ENCODE measurements at regions not wholly inside any gene's neighbourhood (a gene's known extent, or its start where the extent isn't known, plus 50 kb on each side); places are given as distances from the start of the nearest gene placed in this dataset.

- no peak for DNase-seq (ENCODE audit: low read depth)
- H3K4me3 ChIP-seq (ENCODE audit: low read depth, low read length) = no peak overlapping the region
- TF ChIP-seq CTCF (IDR thresholded peaks at IDR 0.05; ENCODE audit: insufficient read depth, low read depth, low read length) = no peak
These were observed 692.3 kb upstream of the PIK3C3 start for GRCh38 chr18:41262688-41263087.

DNA sequence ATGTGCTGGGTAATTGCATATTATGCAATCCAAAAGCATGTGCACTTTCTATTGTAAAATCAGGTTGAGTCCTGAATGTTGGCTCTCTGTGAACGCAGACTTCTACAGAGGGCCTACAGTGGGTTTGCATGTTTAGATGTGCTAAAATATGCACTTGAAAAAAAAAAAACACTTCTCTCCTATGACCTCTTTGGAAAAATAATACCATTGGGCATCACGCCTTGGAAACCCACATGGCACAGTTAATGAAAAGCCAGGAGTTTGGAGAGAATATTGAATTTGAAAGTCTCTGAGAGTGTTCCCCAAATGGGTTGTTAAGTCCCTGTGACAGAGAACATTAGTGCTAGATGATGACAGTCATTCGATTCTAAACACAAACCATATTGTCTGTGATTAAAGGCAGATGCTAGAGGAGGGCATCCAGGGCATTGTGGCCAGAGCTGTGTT is 710.4 kb upstream of the PIK3C3 start:
- H3K4me3 ChIP-seq (ENCODE audit: low read depth, low read length) = no peak overlapping the region
- no peak for DNase-seq (ENCODE audit: low read depth)
- TF ChIP-seq CTCF (IDR thresholded peaks at IDR 0.05; ENCODE audit: insufficient read depth, low read depth, low read length) = no peak

GRCh38 chr18:41237317-41237716 is 717.7 kb upstream of the PIK3C3 start:
- TF ChIP-seq CTCF (IDR thresholded peaks at IDR 0.05; ENCODE audit: insufficient read depth, low read depth, low read length) = no peak
- no peak for DNase-seq (ENCODE audit: low read depth)
- no peak overlapping the region for H3K4me3 ChIP-seq (ENCODE audit: low read depth, low read length)

DNA sequence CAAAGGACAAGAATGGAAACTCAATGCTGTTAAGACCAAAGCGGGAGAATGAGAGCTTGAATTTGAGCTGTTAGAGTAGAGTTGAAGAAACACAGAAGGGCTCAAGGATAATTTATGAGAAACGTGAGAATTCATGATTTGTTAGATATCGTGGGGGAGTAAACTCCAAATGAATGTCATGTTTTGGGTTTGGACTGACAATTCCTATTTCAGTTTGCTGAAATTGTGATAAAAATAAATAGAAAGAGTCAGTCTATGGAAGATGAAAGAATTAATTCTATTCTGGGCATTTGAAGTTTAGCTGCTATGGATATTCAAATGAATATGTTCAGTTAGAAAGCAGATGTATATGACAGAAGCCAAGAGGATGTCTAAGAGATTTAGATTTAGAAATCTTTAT is 723.4 kb upstream of the PIK3C3 start:
- no peak for TF ChIP-seq CTCF (IDR thresholded peaks at IDR 0.05; ENCODE audit: insufficient read depth, low read depth, low read length)
- H3K4me3 ChIP-seq (ENCODE audit: low read depth, low read length) = no peak overlapping the region
- DNase-seq (ENCODE audit: low read depth) = no peak

DNA sequence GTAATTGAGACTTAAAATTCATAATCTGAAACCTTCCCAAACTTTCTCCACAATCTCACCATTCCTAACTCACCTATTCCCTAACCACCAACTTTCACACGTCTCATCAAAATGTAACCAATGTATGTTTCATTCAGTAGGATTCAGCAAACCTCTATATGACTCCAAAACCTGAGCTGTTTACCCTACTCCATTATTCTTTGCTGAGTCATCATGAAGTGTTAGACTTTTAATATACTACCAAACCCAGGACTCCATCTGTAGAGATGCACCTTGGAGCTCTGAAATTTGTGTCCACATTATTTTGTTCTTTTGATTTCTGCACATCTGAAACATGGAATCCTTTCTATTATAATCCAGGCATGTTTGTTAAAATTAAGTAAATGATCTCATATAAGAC is 727.0 kb upstream of the PIK3C3 start:
- DNase-seq (ENCODE audit: low read depth) = no peak
- no peak for TF ChIP-seq CTCF (IDR thresholded peaks at IDR 0.05; ENCODE audit: insufficient read depth, low read depth, low read length)
- H3K4me3 ChIP-seq (ENCODE audit: low read depth, low read length) = no peak overlapping the region

DNA sequence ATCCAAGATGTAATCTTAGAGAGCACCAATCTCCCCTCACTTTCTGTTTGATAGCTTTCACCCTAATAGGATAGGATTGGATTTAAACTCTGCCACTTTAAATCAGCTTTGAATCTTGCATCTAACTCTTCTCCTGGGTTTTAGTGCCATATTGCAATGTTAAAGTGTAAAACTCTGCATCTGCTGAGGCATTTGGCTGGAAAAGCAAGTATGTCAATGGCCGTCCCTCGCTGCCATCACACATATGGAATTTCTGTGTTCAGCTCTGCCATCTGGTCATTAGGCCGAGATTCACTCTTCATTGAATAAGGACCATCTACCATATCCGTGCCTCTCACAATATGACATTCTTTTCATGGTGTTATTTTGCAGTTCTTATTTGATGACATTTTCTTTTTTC is 728.1 kb upstream of the PIK3C3 start:
- TF ChIP-seq CTCF (IDR thresholded peaks at IDR 0.05; ENCODE audit: insufficient read depth, low read depth, low read length) = no peak
- H3K4me3 ChIP-seq (ENCODE audit: low read depth, low read length) = no peak overlapping the region
- DNase-seq (ENCODE audit: low read depth) = no peak

- H3K4me3 ChIP-seq (ENCODE audit: low read depth, low read length) = no peak overlapping the region
- DNase-seq (ENCODE audit: low read depth) = no peak
- no peak for TF ChIP-seq CTCF (IDR thresholded peaks at IDR 0.05; ENCODE audit: insufficient read depth, low read depth, low read length)
These were observed 728.8 kb upstream of the PIK3C3 start for GRCh38 chr18:41226186-41226585.

All from fibroblast of villous mesenchyme (primary cell).